CMK (cell line): ENCODE measurements at regions not wholly inside any gene's neighbourhood (a gene's known extent, or its start where the extent isn't known, plus 50 kb on each side); places are given as distances from the start of the nearest gene placed in this dataset.

Experiments used
- DNase-seq: peaks from one replicate; pipeline ENCODE4 v3.0.0-alpha.2; 2010; ENCODE audit warnings: low read depth

DNA sequence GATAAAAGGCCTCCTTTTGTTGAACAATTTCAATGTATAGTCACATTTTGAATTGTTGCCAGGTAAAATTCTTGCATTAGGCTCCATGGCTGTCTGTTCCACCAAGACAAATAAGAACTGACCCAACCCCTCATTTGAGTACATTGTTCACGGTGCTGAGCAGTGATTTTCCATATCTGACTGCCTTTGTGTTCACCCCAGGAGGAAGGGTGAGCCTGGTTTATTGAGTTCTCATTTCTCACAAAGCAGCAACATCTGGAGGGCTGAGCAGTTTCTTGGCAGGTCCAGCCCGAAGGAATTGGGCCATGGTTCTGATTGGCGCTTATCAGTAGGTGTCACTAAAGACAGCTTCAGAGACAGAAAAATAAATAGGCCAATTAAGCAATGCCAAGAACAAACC lies 149.1 kb downstream of the BMP4 start:
- no peak for DNase-seq

DNA sequence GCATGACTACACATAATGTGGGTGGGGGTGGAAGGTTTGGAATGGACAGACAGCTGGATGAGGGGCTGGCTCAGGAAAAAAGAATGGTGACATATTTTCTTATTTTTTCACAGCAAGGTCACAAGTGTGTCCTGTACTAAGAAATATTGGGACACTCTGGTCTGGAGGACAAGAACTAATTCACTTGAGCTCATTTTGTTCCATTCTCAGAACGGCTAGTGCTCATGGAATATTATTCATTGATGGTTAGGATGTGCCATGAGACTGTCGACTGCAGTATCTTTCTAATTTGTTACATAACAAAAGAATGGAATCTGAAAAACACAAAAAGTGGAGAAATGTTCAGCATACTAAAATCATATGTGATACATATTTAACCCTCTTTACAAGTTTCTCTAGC lies 149.5 kb downstream of the BMP4 start:
- DNase-seq = no peak

DNA sequence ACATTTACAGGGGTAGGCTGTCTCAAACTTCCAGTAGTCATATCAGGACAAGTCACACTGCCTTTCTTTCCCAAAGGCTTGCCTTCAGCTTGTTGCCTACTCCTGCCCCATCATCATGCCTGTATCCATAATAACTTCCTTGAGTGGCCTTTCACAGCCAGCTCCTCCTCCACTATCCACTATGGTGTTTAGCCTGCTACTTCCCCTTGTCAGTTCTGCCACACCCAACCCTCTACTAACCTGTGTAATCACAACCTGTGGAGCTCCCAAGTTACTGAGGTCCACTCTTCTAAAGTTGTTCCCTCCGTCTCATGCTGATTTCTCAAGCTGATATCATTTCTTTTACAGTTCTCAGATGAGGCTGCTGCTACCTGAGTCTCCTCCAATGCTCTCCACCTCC lies 159.9 kb downstream of the BMP4 start:
- no peak for DNase-seq

DNA sequence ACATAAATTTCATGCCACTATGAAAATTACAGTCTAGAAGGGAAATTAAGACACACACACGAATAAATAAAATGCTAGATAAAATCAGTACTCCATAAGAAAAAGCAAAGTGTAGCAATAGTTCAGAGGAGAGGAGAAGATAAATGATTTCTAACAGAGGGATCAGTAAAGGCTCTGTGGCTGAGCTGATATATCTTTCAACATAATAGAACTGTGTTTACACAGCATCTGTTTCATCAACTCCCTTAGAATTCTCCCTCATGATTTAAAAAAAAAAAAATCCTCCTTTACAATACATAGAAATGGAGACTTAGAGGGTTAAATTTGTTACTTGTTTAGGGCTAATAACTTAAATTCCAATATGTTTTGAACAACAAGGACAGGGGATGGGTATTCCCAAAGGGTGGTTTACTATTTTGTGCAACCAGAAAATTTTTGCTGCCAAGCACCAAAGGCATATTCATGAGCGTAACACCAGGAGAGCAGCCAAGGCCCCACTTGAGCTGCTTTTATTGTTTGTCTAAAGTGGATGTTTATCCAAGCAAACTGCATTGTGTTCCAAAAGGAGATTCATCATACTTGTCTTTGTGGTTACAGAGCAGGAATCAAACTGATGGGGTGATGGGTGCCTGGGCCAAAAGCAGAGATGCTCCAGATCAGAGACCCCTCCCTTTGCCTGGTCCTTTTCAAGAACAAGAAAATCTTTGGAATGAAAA lies 162.7 kb downstream of the BMP4 start:
- DNase-seq = no peak

- no peak for DNase-seq
These were observed 163.7 kb downstream of the BMP4 start for GRCh38 chr14:53792909-53793308.

- DNase-seq = no peak
These were observed 165.7 kb downstream of the BMP4 start for GRCh38 chr14:53790731-53791500.

DNA sequence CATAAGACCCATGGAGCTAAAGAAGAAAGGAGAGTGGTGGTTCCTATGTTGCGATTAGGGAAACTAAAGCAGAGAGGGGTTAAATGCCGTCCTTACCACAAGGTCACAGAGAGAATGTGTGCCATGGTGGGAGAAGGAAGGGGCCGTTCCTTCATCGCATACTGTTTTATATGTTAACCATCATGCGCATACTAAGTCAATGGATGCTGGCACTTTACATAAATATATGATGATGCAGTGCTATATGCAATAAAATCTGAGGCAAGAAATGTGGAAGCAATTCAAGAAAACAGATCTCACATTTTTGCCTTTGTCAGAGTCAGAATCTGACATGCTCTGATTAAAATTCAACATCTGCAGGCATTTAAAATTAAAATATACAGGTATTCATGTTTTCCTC lies 168.1 kb downstream of the BMP4 start:
- DNase-seq = no peak

- no peak for DNase-seq
These were observed 170.6 kb downstream of the BMP4 start for GRCh38 chr14:53786045-53786444.

DNA sequence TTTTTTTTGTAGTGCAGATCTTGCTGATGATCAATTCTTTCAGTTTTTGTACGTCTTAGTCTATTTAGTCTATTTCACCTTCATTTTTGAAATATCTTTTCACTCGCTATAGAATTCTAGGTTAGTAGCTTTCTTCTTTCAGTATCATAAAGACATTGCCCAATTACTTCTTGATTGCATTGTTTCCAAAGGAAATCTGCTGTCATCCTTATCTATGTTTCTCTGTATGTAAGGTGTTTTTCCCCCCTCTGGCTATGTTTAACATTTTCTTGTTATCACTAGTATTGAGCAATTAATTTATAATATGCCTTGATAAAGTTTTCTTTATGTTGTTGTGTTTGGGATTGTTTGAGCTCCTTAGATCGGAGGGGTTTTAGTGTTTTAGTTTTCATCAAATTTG lies 171.9 kb downstream of the BMP4 start:
- no peak for DNase-seq

DNA sequence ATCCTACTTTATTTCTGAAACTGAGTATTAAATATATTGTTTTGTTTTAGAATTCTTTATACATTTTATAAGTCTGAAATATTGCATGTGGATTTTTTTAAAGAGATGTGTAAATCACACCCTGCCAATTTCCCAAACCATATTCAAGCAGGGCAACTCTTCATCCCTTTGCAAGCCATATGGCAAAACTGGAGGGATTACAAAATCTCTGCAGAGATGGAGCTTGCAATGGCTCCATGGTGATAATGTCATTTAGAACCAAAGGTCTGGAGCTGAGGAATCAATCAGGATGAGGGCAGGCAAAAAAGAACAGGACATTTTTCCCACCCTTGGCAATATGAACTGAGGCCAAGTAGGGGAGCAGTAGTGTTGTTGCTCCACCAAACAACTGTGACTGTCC lies 173.4 kb downstream of the BMP4 start:
- no peak for DNase-seq

DNA sequence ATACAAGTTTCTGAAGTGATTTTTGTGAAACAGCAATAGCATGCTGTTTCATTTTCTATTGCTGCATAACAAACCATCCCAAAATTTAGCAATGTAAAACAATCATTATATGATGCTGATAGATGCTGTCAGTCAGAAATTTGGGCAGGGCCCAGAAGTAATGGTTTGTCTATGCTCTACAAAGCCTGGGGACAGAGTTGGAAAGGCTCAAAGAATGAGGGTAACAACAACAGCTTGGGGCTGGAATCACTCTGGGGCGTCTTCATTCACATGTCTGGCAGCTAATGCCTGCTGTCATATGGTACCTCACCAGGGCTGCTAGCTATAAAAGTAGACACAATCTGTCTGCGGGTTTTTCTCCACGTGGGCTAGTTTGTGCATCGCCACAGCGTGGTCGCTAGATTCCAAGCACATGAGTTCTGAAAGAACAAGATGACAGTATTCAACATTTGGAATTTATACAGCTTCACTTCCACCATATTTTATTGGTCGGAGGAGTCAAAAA lies 176.5 kb downstream of the BMP4 start:
- no peak for DNase-seq

DNA sequence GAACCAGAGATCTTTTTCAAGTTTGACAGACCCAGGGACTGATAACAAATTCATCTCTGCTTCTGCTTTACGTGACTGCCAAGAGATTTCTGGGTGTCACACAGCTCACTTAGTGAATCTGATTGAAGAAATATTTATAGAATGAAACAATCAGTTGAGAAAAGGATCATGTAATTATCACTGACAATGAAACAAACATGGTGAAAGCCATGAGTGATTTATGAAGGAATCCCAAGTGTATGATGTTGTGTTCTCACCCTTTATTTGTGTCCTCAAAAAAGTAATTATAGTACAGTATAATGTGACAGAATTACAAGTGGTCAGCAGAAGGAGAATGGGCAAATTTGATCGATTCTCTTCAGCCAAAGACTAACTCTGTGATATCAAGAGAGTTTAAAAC lies 177.3 kb downstream of the BMP4 start:
- DNase-seq = no peak

- no peak for DNase-seq
These were observed 178.4 kb downstream of the BMP4 start for GRCh38 chr14:53778263-53778662.

DNA sequence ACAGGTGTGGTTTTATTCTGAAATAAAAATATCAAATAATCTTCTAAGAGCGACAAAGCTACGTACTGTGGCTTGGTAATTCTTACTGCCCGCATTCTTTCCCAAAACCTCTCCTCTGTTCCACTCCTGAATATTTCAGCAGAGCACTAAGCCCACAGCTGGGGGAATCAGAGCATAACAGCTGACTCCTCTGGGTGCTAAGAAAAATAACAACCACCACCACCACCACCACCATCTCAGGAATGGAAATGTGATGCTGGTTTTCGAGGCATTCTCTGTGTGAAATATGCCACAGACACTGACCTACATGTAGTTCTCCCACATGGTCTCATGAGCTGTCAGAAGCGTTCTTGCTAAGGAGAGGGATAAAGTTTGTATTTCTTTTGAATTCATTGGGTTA lies 183.7 kb downstream of the BMP4 start:
- no peak for DNase-seq

GRCh38 chr14:53767566-53767965 lies 189.1 kb downstream of the BMP4 start:
- no peak for DNase-seq

GRCh38 chr14:53766601-53767000 lies 190.0 kb downstream of the BMP4 start:
- DNase-seq = no peak

GRCh38 chr14:53766106-53766505 lies 190.5 kb downstream of the BMP4 start:
- no peak for DNase-seq

DNA sequence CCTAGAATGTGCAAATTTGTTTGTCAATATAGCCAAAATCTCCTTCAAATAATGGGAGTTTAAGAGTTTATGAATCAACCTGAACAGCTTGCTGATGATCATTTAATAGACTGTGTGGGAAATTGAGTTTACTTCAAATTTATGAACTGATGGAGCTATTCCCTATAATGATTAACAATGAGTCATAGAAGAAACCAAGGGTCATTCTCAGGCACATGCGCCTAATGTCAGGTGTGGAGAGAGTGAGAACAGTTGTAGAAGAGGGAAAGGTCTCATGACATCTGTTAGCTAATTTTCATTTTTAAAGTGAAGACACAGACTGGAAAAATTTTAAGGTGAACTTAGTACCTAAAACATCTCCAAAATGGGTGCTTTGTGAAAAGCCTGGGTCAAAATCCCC lies 191.8 kb downstream of the BMP4 start:
- no peak for DNase-seq

DNA sequence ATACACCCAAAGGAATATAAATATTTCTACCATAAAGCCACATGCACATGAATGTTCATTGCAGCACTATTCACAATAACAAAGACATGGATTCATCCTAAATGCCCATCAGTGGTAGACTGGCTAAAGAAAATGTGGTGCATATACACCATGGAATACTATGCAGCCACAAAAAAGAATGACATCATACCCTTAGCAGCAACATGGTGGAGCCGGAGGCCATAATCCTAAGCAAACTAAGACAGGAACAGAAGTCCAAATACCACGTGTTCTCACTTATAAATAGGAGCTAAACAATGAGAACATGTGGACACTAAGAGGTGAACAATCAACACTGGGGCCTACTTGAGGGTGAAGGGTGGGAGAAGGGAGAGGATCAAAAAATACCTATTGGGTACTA lies 198.5 kb downstream of the BMP4 start:
- DNase-seq = no peak

GRCh38 chr14:53757732-53758131 lies 198.9 kb downstream of the BMP4 start:
- no peak for DNase-seq

GRCh38 chr14:53751650-53752049 lies 205.0 kb downstream of the BMP4 start:
- DNase-seq = no peak

- no peak for DNase-seq
These were observed 207.9 kb downstream of the BMP4 start for GRCh38 chr14:53748691-53749090.

GRCh38 chr14:53744857-53745256 lies 211.8 kb downstream of the BMP4 start:
- no peak for DNase-seq

DNA sequence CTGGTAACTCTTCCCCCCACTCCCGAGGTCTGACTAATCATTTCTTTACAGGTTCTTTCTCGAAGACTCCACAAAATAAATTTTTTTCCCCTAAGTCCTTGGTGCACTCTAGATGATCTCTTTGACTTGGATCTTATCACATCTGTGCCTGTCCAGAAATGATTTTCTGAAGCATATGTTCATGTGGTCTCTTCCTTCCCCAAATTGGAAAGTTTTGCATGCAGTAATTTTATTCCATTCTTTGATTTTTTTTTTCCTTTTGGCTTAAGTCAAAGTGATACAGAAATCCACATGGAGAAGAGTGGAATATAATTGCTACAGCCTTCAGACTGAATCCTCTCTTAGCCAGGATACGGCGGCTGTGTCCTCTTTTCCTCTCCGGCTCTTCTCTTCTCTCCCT lies 213.3 kb downstream of the BMP4 start:
- no peak for DNase-seq
